ENCODE measurements at regions not wholly inside any gene's neighbourhood (a gene's known extent, or its start where the extent isn't known, plus 50 kb on each side); places are given as distances from the start of the nearest gene placed in this dataset.
A peak's percentile ranks its signal among the peaks of the same experiment; 100 is the strongest.
"Not testable (repeated sequence)": the region's sequence is repeated elsewhere in the genome, so short reads cannot be mapped to it uniquely, and the experiment has no call there.

GRCh38 chrX:13474164-13474516 is 95.3 kb upstream of the EGFL6 start:
- DNase-seq: no peak

- DNase-seq: no peak
Measured at GRCh38 chrX:13473442-13474163, 95.8 kb upstream of the EGFL6 start.

GRCh38 chrX:13472975-13473374 is 96.4 kb upstream of the EGFL6 start:
- DNase-seq: no peak

- no peak for DNase-seq
Measured at GRCh38 chrX:13471269-13471668, 98.1 kb upstream of the EGFL6 start.

GRCh38 chrX:13470685-13470977 is 98.8 kb upstream of the EGFL6 start:
- no peak for DNase-seq

GRCh38 chrX:13469963-13470684 is 99.3 kb upstream of the EGFL6 start:
- DNase-seq: no peak

- DNase-seq: no peak
Measured at GRCh38 chrX:13468096-13468495, 101.3 kb upstream of the EGFL6 start.

- DNase-seq: no peak
Measured at GRCh38 chrX:13467243-13467642, 102.2 kb upstream of the EGFL6 start.

- no peak for DNase-seq
Measured at GRCh38 chrX:13464599-13465275, 104.7 kb upstream of the EGFL6 start.

- peak; percentile 85 for DNase-seq
Measured at GRCh38 chrX:13463608-13464007, 105.8 kb upstream of the EGFL6 start.

GRCh38 chrX:13452283-13452682 is 117.1 kb upstream of the EGFL6 start:
- DNase-seq: no peak

GRCh38 chrX:13449441-13449840 is 120.0 kb upstream of the EGFL6 start:
- DNase-seq: no peak

- DNase-seq: no peak
Measured at GRCh38 chrX:13448941-13449340, 120.5 kb upstream of the EGFL6 start.

- DNase-seq: not testable (repeated sequence)
Measured at GRCh38 chrX:13441608-13442007, 121.8 kb upstream of the ATXN3L start.

- DNase-seq: no peak
Measured at GRCh38 chrX:13440176-13440575, 120.3 kb upstream of the ATXN3L start.

- no peak for DNase-seq
Measured at GRCh38 chrX:13433298-13433605, 113.4 kb upstream of the ATXN3L start.

GRCh38 chrX:13432414-13433297 is 112.8 kb upstream of the ATXN3L start:
- DNase-seq: no peak

- DNase-seq: no peak
Measured at GRCh38 chrX:13430136-13430827, 110.4 kb upstream of the ATXN3L start.

GRCh38 chrX:13428053-13428786 is 108.4 kb upstream of the ATXN3L start:
- no peak for DNase-seq

- no peak for DNase-seq
Measured at GRCh38 chrX:13427441-13428052, 107.7 kb upstream of the ATXN3L start.

- DNase-seq: no peak
Measured at GRCh38 chrX:13420545-13421183, 100.8 kb upstream of the ATXN3L start.
